Activated B cell treated with CpG ODN at 0.5 μM for 24 hours (primary cell): ENCODE measurements at regions not wholly inside any gene's neighbourhood (a gene's known extent, or its start where the extent isn't known, plus 50 kb on each side); places are given as distances from the start of the nearest gene placed in this dataset.

ENCODE experiments used
- ATAC-seq: fragments of 200-7000 bp; cut with Tn5 transposase; one replicate; pipeline ENCODE4 v1.10.0; 2021; ENCODE audit warnings: low read depth, mild to moderate bottlenecking, moderate library complexity
- CTCF ChIA-PET: fragments of 350-600 bp; sonication (Branson Sonifier 250); formaldehyde crosslinking; loops from one replicate; lab custom pipeline; 2021; ENCODE audit warnings: antibody characterized with exemption; lab: Charles Lee
- POLR2A ChIA-PET: fragments of 350-600 bp; sonication (Branson Sonifier 250); formaldehyde crosslinking; loops from one replicate; lab custom pipeline; 2021; ENCODE audit warnings: antibody characterized with exemption; lab: Charles Lee
- DNase-seq: peaks from one replicate; pipeline ENCODE4 v3.0.0; 2022
- H3K27ac Mint-ChIP-seq: one replicate; pipeline ENCODE4 v1.8.0; 2020; ENCODE audit warnings: mixed read lengths
- H3K27me3 Mint-ChIP-seq: one replicate; pipeline ENCODE4 v1.8.0; 2021; ENCODE audit warnings: mixed read lengths
- H3K36me3 Mint-ChIP-seq: one replicate; pipeline ENCODE4 v1.8.0; 2021; ENCODE audit warnings: low read depth, mixed read lengths
- H3K4me1 Mint-ChIP-seq: one replicate; pipeline ENCODE4 v1.8.0; 2021; ENCODE audit warnings: mixed read lengths
- H3K4me3 Mint-ChIP-seq: one replicate; pipeline ENCODE4 v1.8.0; 2020; ENCODE audit warnings: mild to moderate bottlenecking, mixed read lengths
- H3K9me3 Mint-ChIP-seq: one replicate; pipeline ENCODE4 v1.8.0; 2020; ENCODE audit warnings: mixed read lengths
- CTCF ChIP-seq: fragments of 200-600 bp; IDR thresholded peaks from one replicate; pipeline ENCODE4 v1.8.0; 2022; ENCODE audit warnings: antibody characterized with exemption, mild to moderate bottlenecking
- intact Hi-C: fragments of 100-400 bp; cut with micrococcal nuclease; formaldehyde crosslinking; loops from one replicate; pipeline ENCODE4 v1.15.1; 2024

- H3K4me3 Mint-ChIP-seq = no peak overlapping the region
- DNase-seq (no peak), ATAC-seq (no peak)
- intact Hi-C loops = loop anchor here (1.0 kb wide), 1 partner anchor 9 kb away; no protein-coding TSS in a partner anchor
- no peaks in the 10 kb centered on the region for H3K36me3 Mint-ChIP-seq
- H3K27ac Mint-ChIP-seq = no peak overlapping the region
- peaks cover 1% of the 10 kb centered on the region for H3K27me3 Mint-ChIP-seq
- POLR2A ChIA-PET = no interaction called here
- no peak for TF ChIP-seq CTCF
- H3K9me3 Mint-ChIP-seq = peaks cover 6% of the 10 kb centered on the region
- CTCF ChIA-PET = no interaction called here
- H3K4me1 Mint-ChIP-seq = peaks cover 3% of the 10 kb centered on the region
Observed at GRCh38 chr12:40505327-40505726, 186.9 kb upstream of the CNTN1 start.

- no peak overlapping the region for H3K27ac Mint-ChIP-seq
- POLR2A ChIA-PET = no interaction called here
- no peak for DNase-seq
- ATAC-seq = no peak
- H3K4me1 Mint-ChIP-seq = peaks cover 2% of the 10 kb centered on the region
- no peaks in the 10 kb centered on the region for H3K36me3 Mint-ChIP-seq
- CTCF ChIA-PET = no interaction called here
- H3K27me3 Mint-ChIP-seq = peaks cover 1% of the 10 kb centered on the region
- intact Hi-C loops = no loop called here
- H3K4me3 Mint-ChIP-seq = no peak overlapping the region
- H3K9me3 Mint-ChIP-seq = no peaks in the 10 kb centered on the region
- TF ChIP-seq CTCF = no peak
Observed at GRCh38 chr12:40508421-40508820, 183.8 kb upstream of the CNTN1 start.

GRCh38 chr12:40511341-40511740 is 180.9 kb upstream of the CNTN1 start:
- Mint-ChIP-seq H3K36me3 (no peaks in the 10 kb centered on the region), H3K4me1 (no peaks in the 10 kb centered on the region), H3K27ac (no peak overlapping the region), H3K4me3 (no peak overlapping the region), H3K9me3 (no peaks in the 10 kb centered on the region), H3K27me3 (peaks cover 2% of the 10 kb centered on the region)
- no peak for TF ChIP-seq CTCF
- intact Hi-C loops = no loop called here
- CTCF ChIA-PET = no interaction called here
- DNase-seq (no peak), ATAC-seq (no peak)
- POLR2A ChIA-PET = no interaction called here

GRCh38 chr12:40515041-40515816 is 177.0 kb upstream of the CNTN1 start:
- ATAC-seq (no peak), DNase-seq (no peak)
- H3K4me1 Mint-ChIP-seq = no peaks in the 10 kb centered on the region
- H3K4me3 Mint-ChIP-seq = no peak overlapping the region
- CTCF ChIA-PET = no interaction called here
- H3K27ac Mint-ChIP-seq = no peak overlapping the region
- POLR2A ChIA-PET = no interaction called here
- no peak for TF ChIP-seq CTCF
- H3K9me3 Mint-ChIP-seq = no peaks in the 10 kb centered on the region
- H3K27me3 Mint-ChIP-seq = peaks cover 2% of the 10 kb centered on the region
- intact Hi-C loops = no loop called here
- no peaks in the 10 kb centered on the region for H3K36me3 Mint-ChIP-seq

- Mint-ChIP-seq H3K9me3 (no peaks in the 10 kb centered on the region), H3K27ac (no peak overlapping the region), H3K4me3 (no peak overlapping the region), H3K4me1 (peaks cover 2% of the 10 kb centered on the region), H3K27me3 (no peaks in the 10 kb centered on the region), H3K36me3 (no peaks in the 10 kb centered on the region)
- intact Hi-C loops = no loop called here
- no peak for ATAC-seq
- no peak for TF ChIP-seq CTCF
- DNase-seq = no peak
- ChIA-PET POLR2A (no interaction called here), CTCF (no interaction called here)
Observed at GRCh38 chr12:40522837-40523236, 169.4 kb upstream of the CNTN1 start.
